ENCODE measurements at regions not wholly inside any gene's neighbourhood (a gene's known extent, or its start where the extent isn't known, plus 50 kb on each side); places are given as distances from the start of the nearest gene placed in this dataset.
"Not testable (repeated sequence)": the region's sequence is repeated elsewhere in the genome, so short reads cannot be mapped to it uniquely, and the experiment has no call there.

GRCh38 chr3:8152821-8153418, 348.7 kb upstream of the LMCD1 start:
- no peak for DNase-seq

GRCh38 chr3:8153800-8154199, 347.8 kb upstream of the LMCD1 start:
- DNase-seq: no peak

DNA sequence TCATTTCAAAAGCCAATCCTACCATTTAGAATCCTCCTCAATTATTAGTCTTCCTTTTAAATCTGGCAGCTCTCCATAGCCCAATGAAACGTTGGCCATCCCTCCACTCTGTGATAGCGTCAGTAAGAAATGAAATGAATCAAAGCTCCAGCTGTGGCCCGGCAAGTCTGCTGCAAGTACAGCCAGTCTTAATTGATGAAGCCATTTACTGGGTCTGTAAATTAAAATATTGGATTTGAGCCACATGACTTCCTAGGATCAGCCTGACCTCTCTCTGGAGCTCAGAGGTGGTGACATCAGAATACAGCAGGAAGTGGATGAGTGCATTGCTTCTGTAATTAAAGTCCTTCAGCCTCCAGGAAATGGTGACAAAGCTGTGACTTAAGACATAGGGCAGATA, 347.0 kb upstream of the LMCD1 start:
- DNase-seq: no peak

- no peak for DNase-seq
Measured at GRCh38 chr3:8156138-8156537, 345.5 kb upstream of the LMCD1 start.

GRCh38 chr3:8156831-8157230, 344.8 kb upstream of the LMCD1 start:
- no peak for DNase-seq

- DNase-seq: no peak
Measured at GRCh38 chr3:8157640-8158039, 344.0 kb upstream of the LMCD1 start.

- DNase-seq: no peak
Measured at GRCh38 chr3:8164145-8164544, 337.5 kb upstream of the LMCD1 start.

DNA sequence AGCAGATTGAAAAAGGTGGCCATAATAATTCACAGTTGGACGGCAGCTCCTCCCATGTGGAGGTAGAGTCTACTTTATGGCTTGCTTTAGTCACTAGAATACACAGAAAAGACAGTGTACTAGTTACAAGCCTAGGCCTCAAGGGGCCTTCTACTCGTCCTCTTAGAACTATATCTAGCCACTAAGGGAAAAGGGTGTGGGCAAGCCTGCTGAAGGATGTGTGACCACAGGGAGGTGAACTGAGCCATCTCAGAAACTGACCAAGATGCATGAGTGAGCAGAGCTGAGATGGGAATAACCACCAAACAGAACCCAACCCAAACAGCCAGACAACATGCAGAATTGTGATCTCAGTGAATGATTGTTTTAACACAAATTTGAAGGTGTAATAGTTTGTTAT, 335.6 kb upstream of the LMCD1 start:
- DNase-seq: no peak

- DNase-seq: no peak
Measured at GRCh38 chr3:8170971-8171508, 330.6 kb upstream of the LMCD1 start.

DNA sequence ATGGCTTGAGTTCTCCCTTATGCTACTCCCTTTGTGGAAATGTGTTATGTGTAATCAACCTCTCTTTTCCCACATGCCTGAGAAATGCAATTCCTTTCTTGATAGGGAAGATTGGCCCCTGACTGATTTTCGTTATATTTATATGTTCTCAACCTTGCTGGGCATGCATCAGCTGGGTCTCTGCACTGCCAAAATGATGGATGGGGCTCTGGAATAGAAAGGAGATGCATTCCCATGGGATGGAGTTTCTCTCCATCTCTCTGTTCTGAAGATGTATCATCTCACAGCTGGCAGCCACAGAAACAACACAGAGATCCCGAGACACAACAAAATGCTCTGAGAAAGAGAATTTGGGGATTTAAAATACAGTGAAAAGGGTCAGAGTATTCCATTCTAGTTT, 327.7 kb upstream of the LMCD1 start:
- DNase-seq: no peak

DNA sequence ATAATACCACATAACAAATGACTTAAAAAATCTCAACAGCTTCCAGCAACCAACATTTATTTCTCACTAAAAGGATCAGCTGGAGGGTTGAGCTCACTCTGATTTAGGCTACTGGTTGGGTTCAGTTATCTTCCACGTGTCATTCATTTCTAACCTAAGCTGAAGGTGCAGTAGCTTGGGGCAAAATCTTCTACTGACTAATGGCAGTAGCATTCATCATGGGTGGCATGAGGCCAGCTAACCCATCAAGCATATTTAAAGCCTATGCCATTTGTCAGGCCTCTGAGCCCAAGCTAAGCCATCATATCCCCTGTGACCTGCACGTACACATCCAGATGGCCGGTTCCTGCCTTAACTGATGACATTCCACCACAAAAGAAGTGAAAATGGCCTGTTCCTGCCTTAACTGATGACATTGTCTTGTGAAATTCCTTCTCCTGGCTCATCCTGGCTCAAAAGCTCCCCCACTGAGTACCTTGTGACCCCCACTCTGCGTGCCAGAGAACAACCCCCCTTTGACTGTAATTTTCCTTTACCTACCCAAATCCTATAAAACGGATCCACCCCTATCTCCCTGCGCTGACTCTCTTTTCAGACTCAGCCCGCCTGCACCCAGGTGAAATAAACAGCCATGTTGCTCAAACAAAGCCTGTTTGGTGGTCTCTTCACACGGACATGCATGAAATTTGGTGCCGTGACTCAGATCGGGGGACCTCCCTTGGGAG, 324.7 kb upstream of the LMCD1 start:
- DNase-seq: not testable (repeated sequence)

GRCh38 chr3:8178516-8178915, 323.1 kb upstream of the LMCD1 start:
- DNase-seq: not testable (repeated sequence)

DNA sequence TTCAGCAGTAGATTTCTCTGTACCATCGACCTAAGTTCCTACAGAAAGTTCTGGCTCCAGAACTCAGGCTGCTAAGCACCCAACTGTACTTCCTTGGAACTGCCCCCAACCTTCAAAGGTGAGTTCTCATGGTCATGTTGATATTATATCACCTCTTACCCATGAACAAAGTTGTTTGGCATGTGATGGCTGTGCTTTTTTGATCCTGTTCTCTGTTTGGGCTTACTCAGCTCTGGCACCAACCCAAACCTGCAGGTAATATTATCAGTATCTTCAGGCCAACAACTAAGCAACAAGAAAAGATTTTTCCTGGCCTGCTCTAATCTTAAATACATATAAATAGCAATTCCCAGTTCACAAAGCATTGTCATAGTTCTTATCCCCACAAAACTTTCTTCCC, 318.7 kb upstream of the LMCD1 start:
- DNase-seq: no peak

GRCh38 chr3:8183627-8184026, 318.0 kb upstream of the LMCD1 start:
- no peak for DNase-seq

GRCh38 chr3:8186213-8186612, 315.4 kb upstream of the LMCD1 start:
- DNase-seq: no peak

GRCh38 chr3:8187996-8188395, 313.6 kb upstream of the LMCD1 start:
- no peak for DNase-seq

DNA sequence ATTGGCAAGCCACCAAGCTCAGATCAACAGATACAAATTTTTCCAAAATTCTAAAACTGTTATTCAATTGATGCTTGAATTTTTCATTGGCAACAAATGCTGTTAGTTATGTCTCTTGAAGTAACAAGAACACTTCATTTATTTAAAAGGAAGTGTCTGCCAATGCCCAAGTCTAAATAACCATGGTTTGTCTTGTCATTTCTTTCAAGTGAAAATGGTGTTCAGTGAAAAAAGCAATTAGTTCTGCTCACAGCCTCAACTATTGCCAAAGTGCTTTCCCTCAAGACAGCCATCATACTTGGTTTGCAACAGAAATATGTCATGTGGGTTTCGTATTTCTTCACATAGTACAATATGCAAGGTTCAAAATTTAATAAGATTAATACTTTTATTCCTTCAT, 312.6 kb upstream of the LMCD1 start:
- DNase-seq: no peak

DNA sequence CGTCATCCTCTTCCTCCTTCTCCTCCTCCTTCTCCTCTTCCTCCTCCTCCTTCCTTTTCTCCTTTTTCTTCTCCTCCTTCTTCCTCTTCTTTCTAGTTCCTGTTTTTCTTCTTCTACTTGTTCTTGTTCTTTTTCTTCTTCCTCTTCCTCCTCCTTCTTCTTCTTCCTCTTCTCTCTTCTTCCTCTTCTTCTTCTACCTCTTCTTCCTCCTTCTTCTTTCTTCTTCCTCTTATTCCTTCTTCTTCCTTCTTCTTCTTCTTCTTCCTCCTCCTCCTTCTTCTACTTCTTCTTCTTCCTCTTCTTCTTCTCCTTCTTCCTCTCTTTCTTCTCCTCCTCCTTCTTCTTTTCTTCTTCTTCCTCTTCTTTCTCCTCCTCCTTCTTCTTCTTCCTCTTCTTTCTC, 310.2 kb upstream of the LMCD1 start:
- no peak for DNase-seq

DNA sequence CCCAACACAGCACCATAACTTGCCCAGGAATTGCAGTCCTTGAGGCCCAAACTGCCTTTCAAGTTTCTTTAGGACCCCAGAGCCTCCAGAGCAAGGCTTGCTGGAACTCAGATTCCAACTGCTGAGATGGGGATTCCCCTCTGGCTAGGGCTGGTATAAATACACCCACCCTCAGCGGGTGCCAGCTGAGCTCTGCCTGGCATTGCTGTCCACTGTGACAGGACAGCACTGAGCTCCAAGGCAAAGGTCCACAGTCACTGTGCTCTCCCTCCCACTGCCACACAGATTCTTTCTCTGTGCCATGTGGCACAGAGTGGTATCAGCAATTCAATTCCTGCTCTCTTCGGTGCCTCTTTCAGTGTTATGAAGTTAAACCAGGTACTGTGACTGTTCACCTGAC, 304.2 kb upstream of the LMCD1 start:
- DNase-seq: no peak

DNA sequence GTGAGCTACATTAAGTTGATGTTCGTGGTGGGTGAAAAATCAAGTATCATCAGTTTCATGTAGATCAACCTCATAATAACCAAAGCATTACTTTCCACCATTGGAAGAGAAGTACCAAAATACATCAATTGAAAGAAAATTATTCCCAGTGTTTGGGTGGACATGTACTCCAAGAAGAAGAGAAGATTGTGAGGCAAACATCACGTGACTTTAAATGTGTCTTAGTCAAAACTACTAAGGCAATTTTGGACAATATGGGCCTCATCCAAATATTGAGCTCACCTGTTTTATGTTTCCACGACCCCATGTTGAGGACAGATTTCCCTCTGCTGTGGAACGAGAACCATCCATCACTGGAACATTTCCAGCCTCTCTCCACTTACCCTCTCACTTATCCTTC, 303.0 kb upstream of the LMCD1 start:
- no peak for DNase-seq

DNA sequence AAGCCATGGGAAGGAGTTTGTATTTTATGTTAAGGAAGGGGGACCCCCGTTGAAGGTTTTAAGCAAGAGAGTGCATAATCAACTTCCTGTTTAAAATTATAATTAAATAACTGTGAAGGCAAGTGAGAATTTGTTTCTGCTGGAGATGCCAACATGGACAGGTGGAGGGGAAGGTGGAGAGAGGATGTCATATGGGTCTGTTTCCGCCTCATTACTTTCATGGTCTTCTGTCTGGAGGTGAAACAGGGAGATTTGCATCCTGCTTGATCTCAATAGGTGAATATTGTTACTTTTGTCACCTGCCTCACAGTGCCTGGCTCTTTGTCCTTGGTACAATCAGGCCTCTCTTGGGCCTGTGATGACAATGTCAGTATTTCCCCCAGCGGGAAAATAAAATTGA, 300.6 kb upstream of the LMCD1 start:
- DNase-seq: no peak

DNA sequence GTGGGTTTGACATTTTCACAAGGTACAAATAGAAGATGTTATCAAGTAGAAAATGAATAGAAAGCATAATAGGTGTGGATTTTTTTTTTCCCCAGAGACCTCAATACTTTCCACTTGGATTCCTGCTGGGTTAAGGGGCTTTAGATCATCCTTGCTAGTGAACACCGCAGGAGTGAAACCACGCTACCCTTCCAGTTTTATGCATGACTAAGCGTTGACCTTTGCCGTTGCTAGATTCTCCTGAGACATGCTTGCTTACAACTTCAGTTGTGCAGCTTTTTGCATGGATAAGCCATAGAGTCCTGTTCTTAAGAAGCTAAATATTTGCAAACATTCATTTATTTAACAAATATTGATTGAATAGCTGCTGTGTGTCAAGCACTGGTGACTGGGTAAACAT, 299.7 kb upstream of the LMCD1 start:
- DNase-seq: no peak

- no peak for DNase-seq
Measured at GRCh38 chr3:8204331-8204730, 297.3 kb upstream of the LMCD1 start.

DNA sequence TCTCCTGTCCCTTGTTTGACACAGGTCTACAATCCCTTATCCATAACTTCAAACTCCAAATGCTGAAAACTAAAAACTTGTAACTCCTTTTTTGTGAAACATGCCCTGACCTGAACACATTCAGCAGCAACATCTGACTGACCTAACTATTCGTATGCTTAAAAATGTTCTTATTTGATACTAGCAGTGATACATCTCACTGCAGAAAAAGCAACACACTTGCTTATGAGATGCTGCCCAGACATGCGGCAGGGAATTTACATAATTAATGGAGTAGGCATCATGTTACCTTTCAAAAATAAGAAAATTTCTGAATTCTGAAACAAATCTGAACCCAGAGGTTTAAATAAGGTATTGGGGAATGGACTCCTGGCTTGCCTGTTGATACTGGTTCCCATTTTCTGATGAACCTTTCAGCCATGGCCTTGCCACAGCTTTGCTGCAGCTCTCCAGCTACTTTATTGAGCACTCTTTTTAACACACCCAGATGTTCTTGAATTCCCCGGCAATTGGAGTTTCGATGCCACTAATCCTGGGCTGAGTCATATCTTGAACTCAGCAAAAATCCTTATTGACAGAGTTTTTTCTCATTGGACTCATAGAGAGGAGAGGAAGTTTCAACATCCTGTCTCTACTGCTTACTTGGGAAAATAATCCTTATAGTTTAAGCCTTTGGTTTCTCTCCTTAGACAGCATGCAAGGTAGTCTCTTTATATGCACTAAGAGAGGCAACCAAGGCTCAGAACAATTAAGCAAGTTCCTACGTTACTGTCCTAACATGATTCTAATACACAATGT, 296.6 kb upstream of the LMCD1 start:
- no peak for DNase-seq
